GM12873 (cell line): ENCODE measurements at regions not wholly inside any gene's neighbourhood (a gene's known extent, or its start where the extent isn't known, plus 50 kb on each side); places are given as distances from the start of the nearest gene placed in this dataset.

Experiments
- TF ChIP-seq, protein P1 (sequence below): IDR thresholded peaks from 2 replicates; pipeline ENCODE4 v1.5.1; 2012; ENCODE audit warnings: low read depth, mild to moderate bottlenecking, moderate library complexity, low read length, control low read depth; ENCODE audit not compliant: insufficient read depth; ENCODE audit errors: missing control alignments

DNA sequence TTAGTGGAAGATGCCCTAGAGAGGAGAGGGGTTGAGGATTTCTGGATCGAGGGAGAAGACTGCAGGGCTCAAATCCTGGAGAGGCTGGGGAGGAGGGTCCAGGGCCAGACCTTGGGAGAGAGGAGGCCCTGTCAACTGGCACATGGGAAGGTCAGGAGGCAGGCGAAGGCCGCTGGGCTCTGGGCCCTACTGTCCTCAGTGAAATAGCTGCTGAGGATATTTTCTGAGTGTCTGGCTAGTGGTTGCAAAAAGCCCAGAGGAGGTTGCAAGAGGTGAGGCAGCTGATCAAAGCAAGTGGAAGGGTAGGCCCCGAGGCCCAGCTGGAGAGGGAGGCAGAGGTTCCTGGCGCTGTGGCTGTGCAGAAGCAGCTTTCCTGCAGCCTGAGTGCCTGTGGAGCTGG lies 103.4 kb upstream of the MLN start:
- TF ChIP-seq, protein P1, sequence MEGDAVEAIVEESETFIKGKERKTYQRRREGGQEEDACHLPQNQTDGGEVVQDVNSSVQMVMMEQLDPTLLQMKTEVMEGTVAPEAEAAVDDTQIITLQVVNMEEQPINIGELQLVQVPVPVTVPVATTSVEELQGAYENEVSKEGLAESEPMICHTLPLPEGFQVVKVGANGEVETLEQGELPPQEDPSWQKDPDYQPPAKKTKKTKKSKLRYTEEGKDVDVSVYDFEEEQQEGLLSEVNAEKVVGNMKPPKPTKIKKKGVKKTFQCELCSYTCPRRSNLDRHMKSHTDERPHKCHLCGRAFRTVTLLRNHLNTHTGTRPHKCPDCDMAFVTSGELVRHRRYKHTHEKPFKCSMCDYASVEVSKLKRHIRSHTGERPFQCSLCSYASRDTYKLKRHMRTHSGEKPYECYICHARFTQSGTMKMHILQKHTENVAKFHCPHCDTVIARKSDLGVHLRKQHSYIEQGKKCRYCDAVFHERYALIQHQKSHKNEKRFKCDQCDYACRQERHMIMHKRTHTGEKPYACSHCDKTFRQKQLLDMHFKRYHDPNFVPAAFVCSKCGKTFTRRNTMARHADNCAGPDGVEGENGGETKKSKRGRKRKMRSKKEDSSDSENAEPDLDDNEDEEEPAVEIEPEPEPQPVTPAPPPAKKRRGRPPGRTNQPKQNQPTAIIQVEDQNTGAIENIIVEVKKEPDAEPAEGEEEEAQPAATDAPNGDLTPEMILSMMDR: no peak

DNA sequence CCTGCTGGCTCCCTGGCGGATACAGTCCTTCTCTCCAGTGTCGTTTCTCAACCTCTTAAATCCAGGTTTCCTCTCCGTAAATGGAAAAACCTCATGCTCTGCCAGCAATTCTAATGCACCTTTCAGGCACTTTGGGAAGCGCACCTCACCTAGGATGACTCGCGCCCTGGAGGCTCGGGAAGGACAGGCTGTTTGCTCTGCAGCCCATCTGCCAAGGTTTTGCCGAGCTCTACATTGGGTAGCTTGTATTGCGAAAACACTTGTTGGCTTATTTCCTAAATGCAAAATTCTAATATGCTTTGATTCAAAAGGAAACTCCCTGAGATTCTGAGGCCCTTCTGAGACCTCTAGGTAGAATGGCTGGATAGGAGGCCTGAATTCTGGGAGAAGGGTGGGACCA lies 102.6 kb upstream of the MLN start:
- TF ChIP-seq, protein P1: no peak

DNA sequence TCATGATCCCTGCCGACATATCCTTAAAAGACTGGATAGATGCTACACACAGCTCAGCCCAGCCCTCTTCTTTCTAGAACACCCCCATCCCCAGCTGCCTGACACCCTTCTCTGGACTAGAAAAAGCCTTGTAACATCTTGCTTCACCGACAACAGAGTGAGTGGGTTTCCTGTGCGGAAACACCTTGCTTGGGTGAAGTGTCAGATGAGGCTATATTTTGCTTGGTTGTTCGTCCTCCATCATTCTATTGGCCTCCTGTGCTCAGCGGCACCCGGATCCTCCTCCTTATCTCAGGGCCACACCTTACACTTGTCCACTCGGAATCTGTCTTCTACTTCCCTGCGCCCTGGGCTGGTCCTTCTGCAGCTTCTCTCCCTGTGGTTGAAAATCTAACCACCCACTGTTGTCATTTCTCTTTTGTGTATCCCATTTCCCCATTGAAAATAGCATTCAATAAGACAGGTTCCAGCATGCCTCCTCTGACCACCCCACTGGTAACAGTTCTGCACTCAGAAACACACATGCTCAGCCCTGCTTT lies 101.3 kb upstream of the MLN start:
- TF ChIP-seq, protein P1: no peak

DNA sequence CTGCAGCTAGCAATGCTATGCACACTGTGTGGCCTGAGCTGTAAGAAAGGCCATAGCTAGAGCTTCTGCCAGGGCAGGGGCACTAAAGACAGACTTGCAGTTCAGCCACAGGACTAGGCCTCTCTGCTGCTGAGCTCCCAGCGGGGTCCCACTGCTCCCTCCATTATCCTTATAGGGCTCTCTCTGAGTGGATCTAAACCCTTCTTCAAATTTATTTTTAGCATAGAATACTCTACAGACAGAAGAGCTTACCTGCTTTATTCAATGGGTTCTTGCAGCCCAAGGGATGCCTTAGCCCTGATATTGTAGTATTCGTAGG lies 100.9 kb upstream of the MLN start:
- TF ChIP-seq, protein P1: no peak

DNA sequence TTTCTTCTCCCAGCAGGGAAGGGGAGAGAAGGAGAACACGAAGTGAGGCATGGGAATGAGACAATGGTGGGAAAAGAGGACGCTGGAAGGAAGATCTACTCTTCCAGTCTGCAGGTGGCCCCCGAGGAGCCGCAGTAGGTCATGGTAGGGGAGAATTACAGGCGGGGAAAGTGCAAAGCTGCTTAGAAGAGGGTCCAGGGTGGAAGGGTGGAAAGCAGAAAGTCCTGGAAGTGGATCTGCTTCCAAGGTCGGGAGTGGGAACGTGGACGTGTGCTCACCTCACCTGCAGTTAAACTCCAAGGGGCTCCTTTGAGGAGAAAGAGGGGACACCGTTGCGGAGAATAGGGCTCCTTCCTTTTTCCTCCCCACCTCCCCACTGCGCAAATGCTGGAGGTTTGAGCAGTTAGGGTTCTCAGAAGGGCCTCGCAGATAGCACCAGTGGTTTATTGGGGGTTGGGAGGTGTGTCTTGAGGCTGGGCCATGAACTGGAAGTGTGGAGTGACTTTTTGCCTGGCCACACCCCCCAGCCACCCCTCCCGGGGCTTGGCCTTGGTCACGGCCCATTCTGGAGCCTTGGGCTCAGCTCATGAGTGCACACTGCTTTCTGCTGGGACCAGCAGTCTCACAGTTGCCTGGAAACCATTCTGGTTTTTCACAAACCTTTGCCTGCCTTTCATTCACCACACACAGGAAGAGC lies 100.4 kb upstream of the MLN start:
- TF ChIP-seq, protein P1: no peak

DNA sequence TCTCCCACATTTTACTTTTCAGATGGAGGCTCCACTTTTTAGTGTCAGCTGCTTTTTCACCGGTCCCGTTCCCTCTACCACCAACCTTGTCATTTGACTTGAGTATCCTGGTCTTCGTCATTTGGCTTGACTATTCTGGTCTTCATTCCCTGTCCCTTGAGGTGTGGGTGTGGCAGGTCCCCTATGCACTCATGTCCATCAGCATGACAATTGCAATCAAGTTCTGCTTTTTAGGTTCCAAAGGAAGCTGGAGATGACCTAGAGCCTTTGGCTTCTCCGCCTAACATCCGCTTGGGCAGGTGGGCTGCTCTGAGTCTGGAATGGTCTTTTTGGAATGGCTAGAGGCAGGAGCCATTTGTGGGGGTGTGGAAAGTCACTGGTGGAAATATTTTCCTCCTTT lies 99.8 kb upstream of the MLN start:
- TF ChIP-seq, protein P1: no peak

DNA sequence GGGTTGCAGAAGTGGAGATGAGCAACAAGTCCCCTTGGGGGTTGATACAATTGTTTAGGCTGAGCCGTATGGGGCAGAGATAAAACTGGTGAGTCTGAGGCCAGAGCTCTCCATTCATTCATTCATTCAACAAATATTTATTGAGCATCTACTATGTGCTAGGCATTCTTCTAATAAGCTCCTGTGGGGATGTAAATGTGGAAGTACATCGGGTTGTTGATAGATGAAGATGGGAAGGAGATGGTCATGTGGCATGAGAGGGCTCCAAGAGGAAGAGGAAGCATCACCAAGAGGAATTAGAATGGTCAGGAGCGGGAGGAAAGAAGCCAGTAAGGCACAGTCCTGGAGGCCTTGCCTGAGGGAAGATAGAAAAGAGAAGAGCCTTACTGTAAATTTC lies 98.7 kb upstream of the MLN start:
- TF ChIP-seq, protein P1: no peak
